HepG2 (cell line): ENCODE measurements at regions not wholly inside any gene's neighbourhood (a gene's known extent, or its start where the extent isn't known, plus 50 kb on each side); places are given as distances from the start of the nearest gene placed in this dataset.

Experiments used
- ATAC-seq: fragments of 200-7000 bp; cut with Tn5 transposase; 3 replicates; pipeline ENCODE4 v1.9.1; 2020; ENCODE audit warnings: mild to moderate bottlenecking, moderate library complexity
- BruUV-seq: library from RNA; stranded (reverse); fragments of 400-500 nt; replicated peaks from 2 replicates; lab custom pipeline; 2021; lab: Mats Ljungman, UMichigan
- CTCF ChIA-PET: fragments of 300-600 bp; formaldehyde crosslinking; extraction: SDS; loops from one replicate; lab custom pipeline; 2021; ENCODE audit warnings: low total read pairs, inconsistent platforms, low intra/inter-chr PET ratio; lab: Yijun Ruan, JAX
- POLR2A ChIA-PET: fragments of 350-600 bp; sonication (Branson Sonifier 250); formaldehyde crosslinking; loops from one replicate; lab custom pipeline; 2020; ENCODE audit warnings: antibody characterized with exemption, inconsistent platforms; lab: Yijun Ruan, JAX
- DNase-seq: peaks from one replicate; pipeline ENCODE4 v3.0.0-alpha.2; 2015; ENCODE audit warnings: low spot score
- FAIRE-seq: peaks from 3 replicates; lab custom pipeline; 2011; peaks lifted over from hg19 to GRCh38; lab: Jason Lieb, UNC
- H2AFZ ChIP-seq: one replicate; pipeline ENCODE4 v1.6.1; 2011; ENCODE audit warnings: low read length, inconsistent platforms
- H3K27ac ChIP-seq: fragments of 300-600 bp; 3 replicates; pipeline ENCODE4 v1.8.0; 2011; ENCODE audit warnings: mixed run types, mild to moderate bottlenecking, mixed read lengths, low read length, inconsistent platforms; ENCODE audit not compliant: insufficient read depth; ENCODE audit errors: extremely low read length
- H3K27me3 ChIP-seq, 2 experiments: fragments of 200-600 bp in 1 of 2; 2 replicates in 1 of 2; 3 replicates in 1 of 2; pipeline versions ENCODE4 v1.6.0 to v1.8.0; 2011; ENCODE audit warnings: low read length in 2 of 2, mild to moderate bottlenecking in 2 of 2, moderate library complexity in 2 of 2, inconsistent platforms in 1 of 2; ENCODE audit not compliant: insufficient read depth in 2 of 2, control insufficient read depth in 1 of 2
- H3K36me3 ChIP-seq, 2 experiments: fragments of 200-600 bp in 1 of 2; replicated peaks in 1 of 2; 2 replicates in 1 of 2; 3 replicates in 1 of 2; pipeline versions ENCODE4 v1.5.1 to v1.8.0; 2011; ENCODE audit warnings: low read length in 2 of 2, inconsistent platforms in 1 of 2; ENCODE audit not compliant: insufficient read depth in 2 of 2, control insufficient read depth in 1 of 2
- H3K4me1 ChIP-seq: 2 replicates; pipeline ENCODE4 v1.5.1; 2012; ENCODE audit warnings: low read length, inconsistent platforms; ENCODE audit not compliant: insufficient read depth
- H3K4me2 ChIP-seq: 2 replicates; pipeline ENCODE4 v1.6.0; 2011; ENCODE audit warnings: low read depth, low read length, inconsistent platforms
- H3K4me3 ChIP-seq, 3 experiments: fragments of 200-600 bp in 1 of 3; sonication (generic), shearing (Covaris generic) in 1 of 3; replicated peaks in 1 of 3; 2 replicates each; pipeline ENCODE4 v1.5.1; 2011 to 2016; ENCODE audit warnings: low read length in 3 of 3, inconsistent platforms in 2 of 3, low read depth in 2 of 3, mild to moderate bottlenecking in 2 of 3, control low read depth in 1 of 3, mixed read lengths in 1 of 3; ENCODE audit not compliant: insufficient read depth in 1 of 3
- H3K79me2 ChIP-seq: one replicate; pipeline ENCODE4 v1.6.1; 2011; ENCODE audit warnings: low read length, inconsistent platforms; ENCODE audit not compliant: insufficient read depth
- H3K9ac ChIP-seq: 2 replicates; pipeline ENCODE4 v1.6.0; 2011; ENCODE audit warnings: mild to moderate bottlenecking, low read depth, low read length, inconsistent platforms; ENCODE audit not compliant: insufficient read depth
- H3K9me3 ChIP-seq: 2 replicates; pipeline ENCODE4 v1.5.1; 2012; ENCODE audit warnings: mild to moderate bottlenecking, low read length
- H4K20me1 ChIP-seq: 2 replicates; pipeline ENCODE4 v1.6.0; 2011; ENCODE audit warnings: inconsistent platforms, mild to moderate bottlenecking, low read length, moderate library complexity; ENCODE audit not compliant: insufficient read depth
- CCDC6 ChIP-seq: sonication (generic); formaldehyde crosslinking; IDR thresholded peaks from 2 replicates; pipeline ENCODE4 v1.8.1; 2022; ENCODE audit warnings: mild to moderate bottlenecking, missing genetic modification reagents, moderate library complexity
- CHD4 ChIP-seq: fragments of 200-600 bp; sonication (generic); IDR thresholded peaks from 2 replicates; pipeline ENCODE4 v1.7.0; 2017; ENCODE audit warnings: mild to moderate bottlenecking, low read length, borderline replicate concordance
- DDIT3 ChIP-seq: sonication (generic); formaldehyde crosslinking; IDR thresholded peaks from 2 replicates; pipeline ENCODE4 v1.4.0; 2020; ENCODE audit warnings: mild to moderate bottlenecking, missing genetic modification reagents
- HHEX ChIP-seq: IDR thresholded peaks from 2 replicates; pipeline ENCODE4 v1.6.1; 2016; ENCODE audit warnings: control low read depth
- SCMH1 ChIP-seq: sonication (generic); formaldehyde crosslinking; IDR thresholded peaks from 2 replicates; pipeline ENCODE4 v1.9.0; 2021; ENCODE audit warnings: missing genetic modification reagents, mild to moderate bottlenecking, borderline replicate concordance
- THAP7 ChIP-seq: sonication (generic); formaldehyde crosslinking; IDR thresholded peaks from 2 replicates; pipeline ENCODE4 v1.8.1; 2023; ENCODE audit warnings: mild to moderate bottlenecking, missing genetic modification reagents
- ZFX ChIP-seq: sonication (generic); formaldehyde crosslinking; IDR thresholded peaks from 2 replicates; pipeline ENCODE4 v1.4.0; 2020; ENCODE audit warnings: mild to moderate bottlenecking, low read depth, missing genetic modification reagents, moderate library complexity
- whole genome bisulfite sequencing: methylation state at CpG from one replicate; pipeline ENCODE4 v1.1.6; 2017; ENCODE audit warnings: low lambda C conversion rate; 5-methylcytosine and 5-hydroxymethylcytosine counted together
- in situ Hi-C: cut with HindIII; loops from 2 replicates; pipeline ENCODE4 v1.10.0; 2017; ENCODE audit warnings: low pct_unique_long_range_greater_than_20kb; ENCODE audit not compliant: extremely low pct_ligation_motif_present
- intact Hi-C: fragments of 100-400 bp; cut with micrococcal nuclease; formaldehyde crosslinking; loops from one replicate; pipeline ENCODE4 v1.10.0; 2022; ENCODE audit not compliant: unreplicated experiment
- TF ChIP-seq, protein P1 (sequence below): sonication (generic); formaldehyde crosslinking; IDR thresholded peaks from 2 replicates; pipeline ENCODE4 v1.5.1; 2020; ENCODE audit warnings: mild to moderate bottlenecking, missing genetic modification reagents, borderline replicate concordance

- Histone ChIP-seq H3K79me2 (no peaks in the 10 kb centered on the region), H3K4me2 (no peak overlapping the region), H3K9me3 (no peaks in the 10 kb centered on the region), H3K9ac (no peak overlapping the region), H4K20me1 (no peaks in the 10 kb centered on the region), H3K27me3 (no peaks in the 10 kb centered on the region), H3K4me1 (no peaks in the 10 kb centered on the region), H3K4me3 (no peak overlapping the region), H3K27ac (no peak overlapping the region), H3K36me3 (no peaks in the 10 kb centered on the region), H2AFZ (no peak overlapping the region)
- intact Hi-C loops (no loop called here), in situ Hi-C loops (no loop called here)
- CTCF ChIA-PET = no interaction called here
- POLR2A ChIA-PET = no interaction called here
- no peak for ATAC-seq
- FAIRE-seq = no peak
- DNase-seq = no peak
- no TSS peak for BruUV-seq
- TF ChIP-seq DDIT3 (CRISPR knock-in tag) (no peak), ZFX (CRISPR knock-in tag) (no peak), HHEX (CRISPR knock-in tag) (no peak), CCDC6 (CRISPR knock-in tag) (no peak), THAP7 (CRISPR knock-in tag) (no peak)
- TF ChIP-seq, protein P1, sequence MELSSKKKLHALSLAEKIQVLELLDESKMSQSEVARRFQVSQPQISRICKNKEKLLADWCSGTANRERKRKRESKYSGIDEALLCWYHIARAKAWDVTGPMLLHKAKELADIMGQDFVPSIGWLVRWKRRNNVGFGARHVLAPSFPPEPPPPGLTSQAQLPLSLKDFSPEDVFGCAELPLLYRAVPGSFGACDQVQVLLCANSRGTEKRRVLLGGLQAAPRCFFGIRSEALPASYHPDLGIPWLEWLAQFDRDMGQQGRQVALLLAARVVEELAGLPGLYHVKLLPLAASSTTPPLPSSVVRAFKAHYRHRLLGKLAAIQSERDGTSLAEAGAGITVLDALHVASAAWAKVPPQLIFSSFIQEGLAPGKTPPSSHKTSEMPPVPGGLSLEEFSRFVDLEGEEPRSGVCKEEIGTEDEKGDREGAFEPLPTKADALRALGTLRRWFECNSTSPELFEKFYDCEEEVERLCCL (CRISPR knock-in tag) = no peak
- WGBS = 5% methylated on average over 2 of the region's 2 CpGs
These were observed 147.0 kb downstream of the MAFB start for GRCh38 chr20:40542065-40542464.

DNA sequence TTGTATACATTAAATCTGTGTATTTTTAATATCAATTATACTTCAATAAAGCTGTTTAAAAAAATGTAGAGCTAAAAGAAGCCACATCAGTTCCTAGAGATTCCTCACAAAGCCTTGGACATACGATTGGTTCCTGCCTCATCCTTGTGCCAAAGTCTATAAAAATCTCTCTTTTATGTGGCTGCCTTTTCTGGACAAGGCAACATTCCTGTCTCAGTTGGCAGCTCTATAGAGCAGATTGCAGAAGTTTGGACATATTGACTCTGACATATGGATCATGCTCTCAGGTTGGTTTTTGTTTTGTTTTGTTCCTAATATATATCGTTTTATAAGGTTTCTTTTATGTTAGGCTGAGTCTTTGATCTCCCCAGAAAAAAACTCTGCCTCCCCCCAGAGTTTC lies 148.9 kb downstream of the MAFB start:
- WGBS = 1% methylated on average over 2 of the region's 2 CpGs
- H3K27ac ChIP-seq = no peak overlapping the region
- no peaks in the 10 kb centered on the region for H4K20me1 ChIP-seq
- DNase-seq = no peak
- intact Hi-C loops (no loop called here), in situ Hi-C loops (no loop called here)
- H3K79me2 ChIP-seq = no peaks in the 10 kb centered on the region
- H3K4me3 ChIP-seq = no peak overlapping the region
- BruUV-seq = no TSS peak
- H3K4me2 ChIP-seq = no peak overlapping the region
- H3K4me1 ChIP-seq = no peaks in the 10 kb centered on the region
- ChIA-PET CTCF (no interaction called here), POLR2A (no interaction called here)
- FAIRE-seq = no peak
- no peak overlapping the region for H3K9ac ChIP-seq
- no peaks in the 10 kb centered on the region for H3K27me3 ChIP-seq
- no peak overlapping the region for H2AFZ ChIP-seq
- no peaks in the 10 kb centered on the region for H3K36me3 ChIP-seq
- no peak for ATAC-seq
- TF ChIP-seq SCMH1 (CRISPR knock-in tag) (no peak), CHD4 (no peak)
- no peaks in the 10 kb centered on the region for H3K9me3 ChIP-seq
